ENCODE measurements at regions not wholly inside any gene's neighbourhood (a gene's known extent, or its start where the extent isn't known, plus 50 kb on each side); places are given as distances from the start of the nearest gene placed in this dataset.

- H3K9ac ChIP-seq (ENCODE audit: low read length): no peak overlapping the region
- no peak overlapping the region for H2AK5ac ChIP-seq (ENCODE audit: low read length)
- H4K8ac ChIP-seq (ENCODE audit: low read depth, low read length): no peak overlapping the region
- H2BK12ac ChIP-seq (ENCODE audit: low read length): no peak overlapping the region
- no peaks in the 10 kb centered on the region for H3K27me3 ChIP-seq (ENCODE audit: insufficient read depth, low read length)
- no peak overlapping the region for H2AFZ ChIP-seq (ENCODE audit: insufficient read depth, low read length, poor library complexity)
- H2BK5ac ChIP-seq (ENCODE audit: low read depth, low read length, poor library complexity): no peak overlapping the region
- DNase-seq: peak; percentile 22 to 58
- no peaks in the 10 kb centered on the region for H3K79me1 ChIP-seq (ENCODE audit: low read length)
- H3K18ac ChIP-seq (ENCODE audit: low read length): no peak overlapping the region
- H4K91ac ChIP-seq (ENCODE audit: low read depth, low read length): no peak overlapping the region
- no peak overlapping the region for H3K4ac ChIP-seq (ENCODE audit: low read depth, low read length)
- H3K36me3 ChIP-seq (ENCODE audit: control insufficient read depth in 1 of 2, insufficient read depth in 2 of 2, low read length in 2 of 2): no peaks in the 10 kb centered on the region
- no peaks in the 10 kb centered on the region for H3K9me3 ChIP-seq (ENCODE audit: insufficient read depth, low read depth, low read length)
- H3K23ac ChIP-seq (ENCODE audit: low read length): no peak overlapping the region
- H3K79me2 ChIP-seq (ENCODE audit: control insufficient read depth, insufficient read depth, low read length, poor library complexity): no peaks in the 10 kb centered on the region
- H2BK120ac ChIP-seq (ENCODE audit: insufficient read depth, low read length, poor library complexity): no peak overlapping the region
- no peak overlapping the region for H4K12ac ChIP-seq (ENCODE audit: low read depth, low read length)
- WGBS (ENCODE audit: extremely low coverage, insufficient coverage, insufficient read length): no CpG with 5 or more reads among the region's 3 CpGs
- no peaks in the 10 kb centered on the region for H3K4me1 ChIP-seq (ENCODE audit: control insufficient read depth in 1 of 2, insufficient read depth in 2 of 2, low read length in 2 of 2)
- H3K4me3 ChIP-seq (ENCODE audit: low read depth, low read length): no peak overlapping the region
- H3K14ac ChIP-seq (ENCODE audit: low read length): no peak overlapping the region
- no peak overlapping the region for H3K4me2 ChIP-seq (ENCODE audit: low read length)
- no peak overlapping the region for H3K27ac ChIP-seq (ENCODE audit: low read depth, low read length)
These were observed 60.1 kb upstream of the AKIRIN2 start for GRCh38 chr6:87762116-87762515.

- Histone ChIP-seq H3K4me1 (ENCODE audit: control insufficient read depth in 1 of 2, insufficient read depth in 2 of 2, low read length in 2 of 2) (no peaks in the 10 kb centered on the region), H3K36me3 (ENCODE audit: control insufficient read depth in 1 of 2, insufficient read depth in 2 of 2, low read length in 2 of 2) (no peaks in the 10 kb centered on the region), H3K79me2 (ENCODE audit: control insufficient read depth, insufficient read depth, low read length, poor library complexity) (no peaks in the 10 kb centered on the region), H2BK12ac (ENCODE audit: low read length) (no peak overlapping the region), H3K27ac (ENCODE audit: low read depth, low read length) (no peak overlapping the region), H3K23ac (ENCODE audit: low read length) (no peak overlapping the region), H3K79me1 (ENCODE audit: low read length) (no peaks in the 10 kb centered on the region), H2AFZ (ENCODE audit: insufficient read depth, low read length, poor library complexity) (no peak overlapping the region), H2BK5ac (ENCODE audit: low read depth, low read length, poor library complexity) (no peak overlapping the region), H3K9ac (ENCODE audit: low read length) (no peak overlapping the region), H3K4ac (ENCODE audit: low read depth, low read length) (no peak overlapping the region), H3K14ac (ENCODE audit: low read length) (no peak overlapping the region), H4K91ac (ENCODE audit: low read depth, low read length) (no peak overlapping the region), H2BK120ac (ENCODE audit: insufficient read depth, low read length, poor library complexity) (no peak overlapping the region), H3K9me3 (ENCODE audit: insufficient read depth, low read depth, low read length) (no peaks in the 10 kb centered on the region), H3K18ac (ENCODE audit: low read length) (no peak overlapping the region), H3K4me3 (ENCODE audit: low read depth, low read length) (no peak overlapping the region), H4K12ac (ENCODE audit: low read depth, low read length) (no peak overlapping the region), H4K8ac (ENCODE audit: low read depth, low read length) (no peak overlapping the region), H3K4me2 (ENCODE audit: low read length) (no peak overlapping the region), H3K27me3 (ENCODE audit: insufficient read depth, low read length) (no peaks in the 10 kb centered on the region), H2AK5ac (ENCODE audit: low read length) (no peak overlapping the region)
- WGBS (ENCODE audit: extremely low coverage, insufficient coverage, insufficient read length): no CpG with 5 or more reads among the region's 3 CpGs
- DNase-seq: no peak
These were observed 55.8 kb upstream of the AKIRIN2 start for GRCh38 chr6:87757792-87758191.

GRCh38 chr6:87756858-87757257 lies 54.8 kb upstream of the AKIRIN2 start:
- Histone ChIP-seq H2BK5ac (ENCODE audit: low read depth, low read length, poor library complexity) (no peak overlapping the region), H3K18ac (ENCODE audit: low read length) (no peak overlapping the region), H3K23ac (ENCODE audit: low read length) (no peak overlapping the region), H3K14ac (ENCODE audit: low read length) (no peak overlapping the region), H4K12ac (ENCODE audit: low read depth, low read length) (no peak overlapping the region), H3K9me3 (ENCODE audit: insufficient read depth, low read depth, low read length) (no peaks in the 10 kb centered on the region), H3K79me1 (ENCODE audit: low read length) (no peaks in the 10 kb centered on the region), H4K8ac (ENCODE audit: low read depth, low read length) (no peak overlapping the region), H2AFZ (ENCODE audit: insufficient read depth, low read length, poor library complexity) (no peak overlapping the region), H3K4me2 (ENCODE audit: low read length) (no peak overlapping the region), H2BK12ac (ENCODE audit: low read length) (no peak overlapping the region), H4K91ac (ENCODE audit: low read depth, low read length) (no peak overlapping the region), H3K4ac (ENCODE audit: low read depth, low read length) (no peak overlapping the region), H3K4me3 (ENCODE audit: low read depth, low read length) (no peak overlapping the region), H3K27me3 (ENCODE audit: insufficient read depth, low read length) (no peaks in the 10 kb centered on the region), H3K36me3 (ENCODE audit: control insufficient read depth in 1 of 2, insufficient read depth in 2 of 2, low read length in 2 of 2) (no peaks in the 10 kb centered on the region), H2BK120ac (ENCODE audit: insufficient read depth, low read length, poor library complexity) (no peak overlapping the region), H3K27ac (ENCODE audit: low read depth, low read length) (no peak overlapping the region), H3K9ac (ENCODE audit: low read length) (no peak overlapping the region), H2AK5ac (ENCODE audit: low read length) (no peak overlapping the region), H3K4me1 (ENCODE audit: control insufficient read depth in 1 of 2, insufficient read depth in 2 of 2, low read length in 2 of 2) (no peaks in the 10 kb centered on the region), H3K79me2 (ENCODE audit: control insufficient read depth, insufficient read depth, low read length, poor library complexity) (no peaks in the 10 kb centered on the region)
- peak; percentile 26 to 46 for DNase-seq
- WGBS (ENCODE audit: extremely low coverage, insufficient coverage, insufficient read length): no CpG with 5 or more reads among the region's 2 CpGs

- Histone ChIP-seq H2BK120ac (ENCODE audit: insufficient read depth, low read length, poor library complexity) (no peak overlapping the region), H3K9me3 (ENCODE audit: insufficient read depth, low read depth, low read length) (no peaks in the 10 kb centered on the region), H3K9ac (ENCODE audit: low read length) (no peak overlapping the region), H3K18ac (ENCODE audit: low read length) (no peak overlapping the region), H4K8ac (ENCODE audit: low read depth, low read length) (no peak overlapping the region), H2BK12ac (ENCODE audit: low read length) (no peak overlapping the region), H4K12ac (ENCODE audit: low read depth, low read length) (no peak overlapping the region), H2BK5ac (ENCODE audit: low read depth, low read length, poor library complexity) (no peak overlapping the region), H3K4me3 (ENCODE audit: low read depth, low read length) (no peak overlapping the region), H3K79me1 (ENCODE audit: low read length) (no peaks in the 10 kb centered on the region), H3K14ac (ENCODE audit: low read length) (no peak overlapping the region), H3K23ac (ENCODE audit: low read length) (no peak overlapping the region), H3K27me3 (ENCODE audit: insufficient read depth, low read length) (no peaks in the 10 kb centered on the region), H3K79me2 (ENCODE audit: control insufficient read depth, insufficient read depth, low read length, poor library complexity) (no peaks in the 10 kb centered on the region), H3K4me1 (ENCODE audit: control insufficient read depth in 1 of 2, insufficient read depth in 2 of 2, low read length in 2 of 2) (no peaks in the 10 kb centered on the region), H2AFZ (ENCODE audit: insufficient read depth, low read length, poor library complexity) (no peak overlapping the region), H3K27ac (ENCODE audit: low read depth, low read length) (no peak overlapping the region), H3K4me2 (ENCODE audit: low read length) (no peak overlapping the region), H3K36me3 (ENCODE audit: control insufficient read depth in 1 of 2, insufficient read depth in 2 of 2, low read length in 2 of 2) (no peaks in the 10 kb centered on the region), H4K91ac (ENCODE audit: low read depth, low read length) (no peak overlapping the region), H2AK5ac (ENCODE audit: low read length) (no peak overlapping the region), H3K4ac (ENCODE audit: low read depth, low read length) (no peak overlapping the region)
- peak in 1 of 2 donors; percentile 36 for DNase-seq
- WGBS (ENCODE audit: extremely low coverage, insufficient coverage, insufficient read length): no CpG with 5 or more reads among the region's 7 CpGs
These were observed 54.0 kb upstream of the AKIRIN2 start for GRCh38 chr6:87755708-87756671.
